BJ (cell line): ENCODE measurements at regions not wholly inside any gene's neighbourhood (a gene's known extent, or its start where the extent isn't known, plus 50 kb on each side); places are given as distances from the start of the nearest gene placed in this dataset.

Experiments used
- CTCF ChIA-PET: fragments of 350-600 bp; formaldehyde crosslinking; extraction: SDS; loops from one replicate; lab custom pipeline; 2021; ENCODE audit warnings: antibody characterized with exemption, inconsistent platforms; lab: Yijun Ruan, JAX
- POLR2A ChIA-PET: fragments of 300-600 bp; sonication (Branson Sonifier 250); formaldehyde crosslinking; extraction: SDS; loops from one replicate; lab custom pipeline; 2021; ENCODE audit warnings: antibody characterized with exemption; lab: Charles Lee
- DNase-seq: peaks from one replicate; pipeline ENCODE4 v3.0.0-alpha.2; 2011; ENCODE audit warnings: low read depth
- H3K27me3 ChIP-seq: 2 replicates; pipeline ENCODE4 v1.6.0; 2011; ENCODE audit warnings: low read length; ENCODE audit not compliant: control insufficient read depth, insufficient read depth
- H3K36me3 ChIP-seq: 2 replicates; pipeline ENCODE4 v1.5.1; 2011; ENCODE audit warnings: low read length; ENCODE audit not compliant: control insufficient read depth, insufficient read depth
- H3K4me3 ChIP-seq: 2 replicates; pipeline ENCODE4 v1.5.1; 2011; ENCODE audit warnings: low read depth, mild to moderate bottlenecking, control low read depth, low read length
- TF ChIP-seq, protein P1 (sequence below): IDR thresholded peaks from 2 replicates; pipeline ENCODE4 v1.5.1; 2011; ENCODE audit warnings: low read depth, mild to moderate bottlenecking, control low read depth, inconsistent platforms, low read length, moderate library complexity; ENCODE audit not compliant: insufficient read depth

DNA sequence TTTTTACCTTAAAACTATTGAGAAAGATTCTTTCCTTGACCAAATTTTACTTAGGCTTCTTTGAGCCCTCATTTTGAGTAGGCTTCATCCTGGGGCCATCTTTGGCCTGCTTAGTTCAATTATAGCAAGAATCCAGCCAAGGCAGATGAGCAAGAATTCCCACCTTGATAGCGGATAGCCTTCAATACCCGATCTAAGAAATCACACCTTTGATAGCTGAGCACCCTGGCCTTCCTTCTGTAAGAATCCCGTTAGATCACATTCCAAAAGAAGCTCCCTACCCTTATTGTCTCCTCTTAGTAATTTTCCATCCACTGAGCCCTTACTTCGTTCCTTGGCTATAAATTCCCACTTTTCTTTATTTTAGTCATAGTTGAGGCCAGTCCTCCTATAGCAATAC is 275.4 kb upstream of the ROBO1 start:
- ChIA-PET POLR2A (no interaction called here), CTCF (no interaction called here)
- Histone ChIP-seq H3K27me3 (no peaks in the 10 kb centered on the region), H3K4me3 (no peak overlapping the region), H3K36me3 (no peaks in the 10 kb centered on the region)
- DNase-seq: no peak
- TF ChIP-seq, protein P1, sequence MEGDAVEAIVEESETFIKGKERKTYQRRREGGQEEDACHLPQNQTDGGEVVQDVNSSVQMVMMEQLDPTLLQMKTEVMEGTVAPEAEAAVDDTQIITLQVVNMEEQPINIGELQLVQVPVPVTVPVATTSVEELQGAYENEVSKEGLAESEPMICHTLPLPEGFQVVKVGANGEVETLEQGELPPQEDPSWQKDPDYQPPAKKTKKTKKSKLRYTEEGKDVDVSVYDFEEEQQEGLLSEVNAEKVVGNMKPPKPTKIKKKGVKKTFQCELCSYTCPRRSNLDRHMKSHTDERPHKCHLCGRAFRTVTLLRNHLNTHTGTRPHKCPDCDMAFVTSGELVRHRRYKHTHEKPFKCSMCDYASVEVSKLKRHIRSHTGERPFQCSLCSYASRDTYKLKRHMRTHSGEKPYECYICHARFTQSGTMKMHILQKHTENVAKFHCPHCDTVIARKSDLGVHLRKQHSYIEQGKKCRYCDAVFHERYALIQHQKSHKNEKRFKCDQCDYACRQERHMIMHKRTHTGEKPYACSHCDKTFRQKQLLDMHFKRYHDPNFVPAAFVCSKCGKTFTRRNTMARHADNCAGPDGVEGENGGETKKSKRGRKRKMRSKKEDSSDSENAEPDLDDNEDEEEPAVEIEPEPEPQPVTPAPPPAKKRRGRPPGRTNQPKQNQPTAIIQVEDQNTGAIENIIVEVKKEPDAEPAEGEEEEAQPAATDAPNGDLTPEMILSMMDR: no peak

DNA sequence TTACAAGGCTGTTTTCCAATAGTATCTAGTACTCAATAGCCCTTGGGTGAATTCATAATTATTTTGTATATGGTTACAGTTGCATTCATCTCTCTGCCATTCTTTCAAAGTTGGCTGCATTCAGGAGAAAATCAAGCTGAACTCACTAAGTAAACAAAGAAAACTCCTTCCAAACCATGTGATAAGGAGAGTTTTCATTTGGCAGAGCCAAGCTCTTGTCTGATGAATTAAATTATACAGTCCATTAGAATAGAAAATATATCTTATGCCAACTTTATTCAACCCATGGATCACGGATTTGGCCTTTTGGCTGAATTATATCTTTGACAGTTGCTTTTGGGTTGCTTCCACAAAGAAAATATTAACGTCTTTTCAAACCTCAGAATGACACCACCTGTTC is 272.3 kb upstream of the ROBO1 start:
- CTCF ChIA-PET: no interaction called here

DNA sequence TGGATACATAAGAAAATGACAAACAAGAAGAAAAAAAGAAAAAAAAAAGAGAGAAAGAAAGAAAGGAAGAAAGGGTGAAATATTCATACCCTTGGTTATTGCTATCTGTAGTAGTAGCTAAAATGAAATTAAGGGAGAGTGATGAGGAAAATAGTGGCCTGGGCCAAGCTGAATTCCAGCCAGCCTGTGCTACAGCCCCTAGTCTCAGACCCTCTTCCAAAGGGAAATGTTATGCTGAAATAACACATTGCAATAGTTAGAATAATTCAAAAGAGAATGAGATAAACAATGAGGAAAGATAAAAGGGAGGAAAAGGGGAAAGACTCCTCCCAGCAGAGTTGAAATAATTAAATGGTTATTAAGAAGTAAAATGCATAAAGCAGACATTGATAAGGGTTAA is 268.4 kb upstream of the ROBO1 start:
- H3K36me3 ChIP-seq: no peaks in the 10 kb centered on the region
- TF ChIP-seq, protein P1: no peak
- DNase-seq: no peak
- POLR2A ChIA-PET: no interaction called here
- CTCF ChIA-PET: no interaction called here
- H3K27me3 ChIP-seq: no peaks in the 10 kb centered on the region
- no peak overlapping the region for H3K4me3 ChIP-seq

More for the DNA sequence above, 272.3 kb upstream of the ROBO1 start:
- POLR2A ChIA-PET: no interaction called here
- Histone ChIP-seq H3K4me3 (no peak overlapping the region), H3K27me3 (no peaks in the 10 kb centered on the region), H3K36me3 (no peaks in the 10 kb centered on the region)
- no peak for DNase-seq
- TF ChIP-seq, protein P1: no peak

DNA sequence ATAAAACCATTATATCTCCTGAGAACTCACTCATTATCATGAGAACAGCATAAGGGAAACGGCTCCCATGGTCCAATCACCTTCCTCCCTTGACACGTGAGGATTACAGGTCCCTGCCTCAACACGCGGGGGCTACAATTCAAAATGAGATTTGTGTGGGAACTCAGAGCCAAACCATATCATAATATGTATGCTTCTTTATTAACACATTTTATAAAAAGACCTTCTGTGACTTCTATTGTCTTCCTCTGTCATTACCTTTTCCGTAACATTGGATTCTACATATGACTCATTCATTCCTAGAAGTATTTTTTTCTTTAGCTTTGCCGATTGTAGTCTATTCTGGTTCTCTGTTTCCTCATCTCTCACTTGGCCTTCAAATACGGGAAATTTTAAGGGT is 267.2 kb upstream of the ROBO1 start:
- CTCF ChIA-PET: no interaction called here
- POLR2A ChIA-PET: no interaction called here
- DNase-seq: no peak
- Histone ChIP-seq H3K36me3 (no peaks in the 10 kb centered on the region), H3K27me3 (no peaks in the 10 kb centered on the region), H3K4me3 (no peak overlapping the region)
- TF ChIP-seq, protein P1: no peak

DNA sequence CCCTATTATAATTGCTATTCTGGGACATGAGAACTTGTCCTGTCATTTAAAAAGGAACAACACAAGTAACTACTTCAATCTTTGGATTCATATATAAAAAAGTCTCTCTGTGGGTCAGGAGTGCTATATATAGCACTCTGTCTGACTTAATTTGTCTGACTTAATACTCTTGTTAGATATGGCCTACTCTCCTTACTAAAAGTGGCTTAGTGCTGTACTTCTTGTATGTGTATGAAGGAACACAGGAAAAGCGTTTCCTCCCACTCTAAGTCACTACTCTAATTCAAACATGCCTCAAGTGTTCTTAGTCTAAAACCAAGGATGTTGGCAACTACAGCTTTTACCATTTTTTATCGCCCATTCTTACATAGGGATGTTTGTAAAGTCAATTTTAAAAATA is 255.2 kb upstream of the ROBO1 start:
- CTCF ChIA-PET: no interaction called here
- POLR2A ChIA-PET: no interaction called here
- no peaks in the 10 kb centered on the region for H3K36me3 ChIP-seq
- no peak for DNase-seq
- no peak overlapping the region for H3K4me3 ChIP-seq
- no peaks in the 10 kb centered on the region for H3K27me3 ChIP-seq
- TF ChIP-seq, protein P1: no peak
